HepG2 (cell line): ENCODE measurements at regions not wholly inside any gene's neighbourhood (a gene's known extent, or its start where the extent isn't known, plus 50 kb on each side); places are given as distances from the start of the nearest gene placed in this dataset.

Source experiments
- CBFB ChIP-seq: sonication (generic); formaldehyde crosslinking; IDR thresholded peaks from 2 replicates; pipeline ENCODE4 v1.4.0; 2020; ENCODE audit warnings: missing genetic modification reagents
- CC2D1A ChIP-seq: sonication (generic); formaldehyde crosslinking; IDR thresholded peaks from 2 replicates; pipeline ENCODE4 v1.8.1; 2023; ENCODE audit warnings: mild to moderate bottlenecking, missing genetic modification reagents
- FOXK1 ChIP-seq: sonication (generic); formaldehyde crosslinking; IDR thresholded peaks from 2 replicates; pipeline ENCODE4 v1.4.0; 2020; ENCODE audit warnings: low read depth, missing genetic modification reagents, borderline replicate concordance
- GTF3A ChIP-seq: sonication (generic); formaldehyde crosslinking; conservative IDR thresholded peaks from 2 replicates; pipeline ENCODE4 v1.4.0; 2020; ENCODE audit warnings: mild to moderate bottlenecking, missing genetic modification reagents
- HMG20A ChIP-seq: IDR thresholded peaks from 2 replicates; pipeline ENCODE4 v1.6.1; 2016; ENCODE audit warnings: borderline replicate concordance
- MAZ ChIP-seq, 2 experiments: sonication (generic) in 1 of 2; formaldehyde crosslinking in 1 of 2; IDR thresholded peaks; 2 replicates each; pipeline versions ENCODE4 v1.5.0 to v1.6.1; 2012 to 2020; ENCODE audit warnings: low read depth in 2 of 2, mild to moderate bottlenecking in 2 of 2, borderline replicate concordance in 1 of 2, improper control_type of control experiment in 1 of 2, low read length in 1 of 2, missing genetic modification reagents in 1 of 2, moderate library complexity in 1 of 2
- RAD51 ChIP-seq: fragments of 450-650 bp; IDR thresholded peaks from 2 replicates; pipeline ENCODE4 v1.6.1; 2016; ENCODE audit warnings: borderline replicate concordance
- RFX5 ChIP-seq: IDR thresholded peaks from 2 replicates; pipeline ENCODE4 v1.6.1; 2011; ENCODE audit warnings: low read depth, low read length, improper control_type of control experiment
- SETDB1 ChIP-seq: sonication (generic); formaldehyde crosslinking; IDR thresholded peaks from 2 replicates; pipeline ENCODE4 v1.5.1; 2020; ENCODE audit warnings: missing genetic modification reagents, mild to moderate bottlenecking, borderline replicate concordance
- SNAPC2 ChIP-seq: sonication (generic); formaldehyde crosslinking; IDR thresholded peaks from 2 replicates; pipeline ENCODE4 v1.8.1; 2022; ENCODE audit warnings: mild to moderate bottlenecking, missing genetic modification reagents
- TOE1 ChIP-seq: sonication (generic); formaldehyde crosslinking; IDR thresholded peaks from 2 replicates; pipeline ENCODE4 v1.4.0; 2020; ENCODE audit warnings: mild to moderate bottlenecking, missing genetic modification reagents
- ZBTB1 ChIP-seq: sonication (generic); formaldehyde crosslinking; IDR thresholded peaks from 2 replicates; pipeline ENCODE4 v1.4.0; 2020; ENCODE audit warnings: missing genetic modification reagents, borderline replicate concordance
- TF ChIP-seq, protein P1 (sequence below), 2 experiments: fragments of 450-650 bp in 1 of 2; sonication (generic) in 1 of 2; formaldehyde crosslinking in 1 of 2; IDR thresholded peaks; 2 replicates each; pipeline versions ENCODE4 v1.6.1 to v1.8.0; 2016 to 2022; ENCODE audit warnings: antibody characterized with exemption in 1 of 2, mild to moderate bottlenecking in 1 of 2, missing genetic modification reagents in 1 of 2
- TF ChIP-seq, protein P2 (sequence below): sonication (generic); formaldehyde crosslinking; IDR thresholded peaks from 2 replicates; pipeline ENCODE4 v1.5.0; 2020; ENCODE audit warnings: mild to moderate bottlenecking, missing genetic modification reagents, moderate library complexity

DNA sequence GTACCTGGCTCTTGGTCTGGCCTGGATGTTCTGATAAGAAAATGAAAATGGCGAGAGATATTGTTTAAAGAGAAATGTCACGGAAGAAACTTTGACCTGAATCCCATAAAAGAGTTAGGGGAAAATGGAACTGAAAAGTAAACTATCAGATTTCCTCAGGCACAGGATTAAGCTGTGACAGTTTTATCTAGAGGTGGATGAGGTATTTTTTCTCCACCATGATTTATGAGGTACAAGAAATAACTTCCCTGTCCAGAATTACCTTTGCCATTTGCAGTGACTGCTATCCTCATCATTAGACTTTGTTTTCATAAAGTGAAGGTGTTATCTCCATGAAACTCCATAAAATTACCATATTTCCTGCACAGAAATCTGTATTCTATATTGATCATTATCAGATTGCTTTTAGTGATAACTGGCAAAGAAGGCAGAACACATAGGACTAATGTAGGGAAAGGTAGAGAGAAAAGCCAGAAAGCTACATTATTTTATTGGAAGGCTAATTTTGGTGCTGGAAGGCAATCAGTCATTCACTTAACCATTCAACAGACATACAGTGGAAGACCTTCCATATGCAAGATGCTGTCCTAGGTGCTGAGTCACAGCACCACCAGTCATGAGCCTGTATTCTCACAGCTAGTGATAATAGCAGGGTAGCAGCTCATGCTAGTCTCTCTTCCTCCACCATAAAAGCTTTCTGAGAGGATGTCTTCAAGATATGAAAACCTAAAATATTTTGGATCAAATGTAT is 427.3 kb upstream of the CITED2 start:
- TF ChIP-seq MAZ (IDR thresholded peaks at IDR 0.05; ENCODE audit: borderline replicate concordance, low read depth, low read length) = no peak
- no peak for TF ChIP-seq MAZ (CRISPR knock-in tag; IDR thresholded peaks at IDR 0.05; ENCODE audit: low read depth)
- no peak for TF ChIP-seq CC2D1A (CRISPR knock-in tag)
- TF ChIP-seq GTF3A (CRISPR knock-in tag) = no peak
- no peak for TF ChIP-seq TOE1 (CRISPR knock-in tag)
- TF ChIP-seq ZBTB1 (CRISPR knock-in tag) = no peak
- no peak for TF ChIP-seq CBFB (CRISPR knock-in tag)
- TF ChIP-seq FOXK1 = no peak
- TF ChIP-seq SNAPC2 (CRISPR knock-in tag) = no peak
- TF ChIP-seq, protein P1, sequence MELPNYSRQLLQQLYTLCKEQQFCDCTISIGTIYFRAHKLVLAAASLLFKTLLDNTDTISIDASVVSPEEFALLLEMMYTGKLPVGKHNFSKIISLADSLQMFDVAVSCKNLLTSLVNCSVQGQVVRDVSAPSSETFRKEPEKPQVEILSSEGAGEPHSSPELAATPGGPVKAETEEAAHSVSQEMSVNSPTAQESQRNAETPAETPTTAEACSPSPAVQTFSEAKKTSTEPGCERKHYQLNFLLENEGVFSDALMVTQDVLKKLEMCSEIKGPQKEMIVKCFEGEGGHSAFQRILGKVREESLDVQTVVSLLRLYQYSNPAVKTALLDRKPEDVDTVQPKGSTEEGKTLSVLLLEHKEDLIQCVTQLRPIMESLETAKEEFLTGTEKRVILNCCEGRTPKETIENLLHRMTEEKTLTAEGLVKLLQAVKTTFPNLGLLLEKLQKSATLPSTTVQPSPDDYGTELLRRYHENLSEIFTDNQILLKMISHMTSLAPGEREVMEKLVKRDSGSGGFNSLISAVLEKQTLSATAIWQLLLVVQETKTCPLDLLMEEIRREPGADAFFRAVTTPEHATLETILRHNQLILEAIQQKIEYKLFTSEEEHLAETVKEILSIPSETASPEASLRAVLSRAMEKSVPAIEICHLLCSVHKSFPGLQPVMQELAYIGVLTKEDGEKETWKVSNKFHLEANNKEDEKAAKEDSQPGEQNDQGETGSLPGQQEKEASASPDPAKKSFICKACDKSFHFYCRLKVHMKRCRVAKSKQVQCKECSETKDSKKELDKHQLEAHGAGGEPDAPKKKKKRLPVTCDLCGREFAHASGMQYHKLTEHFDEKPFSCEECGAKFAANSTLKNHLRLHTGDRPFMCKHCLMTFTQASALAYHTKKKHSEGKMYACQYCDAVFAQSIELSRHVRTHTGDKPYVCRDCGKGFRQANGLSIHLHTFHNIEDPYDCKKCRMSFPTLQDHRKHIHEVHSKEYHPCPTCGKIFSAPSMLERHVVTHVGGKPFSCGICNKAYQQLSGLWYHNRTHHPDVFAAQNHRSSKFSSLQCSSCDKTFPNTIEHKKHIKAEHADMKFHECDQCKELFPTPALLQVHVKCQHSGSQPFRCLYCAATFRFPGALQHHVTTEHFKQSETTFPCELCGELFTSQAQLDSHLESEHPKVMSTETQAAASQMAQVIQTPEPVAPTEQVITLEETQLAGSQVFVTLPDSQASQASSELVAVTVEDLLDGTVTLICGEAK (IDR thresholded peaks at IDR 0.05) = no peak
- TF ChIP-seq, protein P1 (CRISPR knock-in tag; IDR thresholded peaks at IDR 0.05) = no peak
- TF ChIP-seq RFX5 = no peak
- no peak for TF ChIP-seq HMG20A
- no peak for TF ChIP-seq RAD51
- TF ChIP-seq, protein P2, sequence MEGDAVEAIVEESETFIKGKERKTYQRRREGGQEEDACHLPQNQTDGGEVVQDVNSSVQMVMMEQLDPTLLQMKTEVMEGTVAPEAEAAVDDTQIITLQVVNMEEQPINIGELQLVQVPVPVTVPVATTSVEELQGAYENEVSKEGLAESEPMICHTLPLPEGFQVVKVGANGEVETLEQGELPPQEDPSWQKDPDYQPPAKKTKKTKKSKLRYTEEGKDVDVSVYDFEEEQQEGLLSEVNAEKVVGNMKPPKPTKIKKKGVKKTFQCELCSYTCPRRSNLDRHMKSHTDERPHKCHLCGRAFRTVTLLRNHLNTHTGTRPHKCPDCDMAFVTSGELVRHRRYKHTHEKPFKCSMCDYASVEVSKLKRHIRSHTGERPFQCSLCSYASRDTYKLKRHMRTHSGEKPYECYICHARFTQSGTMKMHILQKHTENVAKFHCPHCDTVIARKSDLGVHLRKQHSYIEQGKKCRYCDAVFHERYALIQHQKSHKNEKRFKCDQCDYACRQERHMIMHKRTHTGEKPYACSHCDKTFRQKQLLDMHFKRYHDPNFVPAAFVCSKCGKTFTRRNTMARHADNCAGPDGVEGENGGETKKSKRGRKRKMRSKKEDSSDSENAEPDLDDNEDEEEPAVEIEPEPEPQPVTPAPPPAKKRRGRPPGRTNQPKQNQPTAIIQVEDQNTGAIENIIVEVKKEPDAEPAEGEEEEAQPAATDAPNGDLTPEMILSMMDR (CRISPR knock-in tag) = no peak
- no peak for TF ChIP-seq SETDB1 (CRISPR knock-in tag)
